WTC11 (cell line): ENCODE measurements at regions not wholly inside any gene's neighbourhood (a gene's known extent, or its start where the extent isn't known, plus 50 kb on each side); places are given as distances from the start of the nearest gene placed in this dataset.

Source experiments
- ATAC-seq: fragments of 200-7000 bp; cut with Tn5 transposase; 2 replicates; pipeline ENCODE4 v1.10.0; 2021; ENCODE audit warnings: mild to moderate bottlenecking, moderate library complexity
- CTCF ChIA-PET: fragments of 300-600 bp; sonication (Branson Sonifier 250); formaldehyde crosslinking; loops from one replicate; lab custom pipeline; 2021; ENCODE audit warnings: antibody characterized with exemption; lab: Charles Lee
- POLR2A ChIA-PET: fragments of 350-600 bp; sonication (Branson Sonifier 250); formaldehyde crosslinking; loops from one replicate; lab custom pipeline; 2021; ENCODE audit warnings: antibody characterized with exemption; lab: Charles Lee
- DNase-seq: peaks from one replicate; pipeline ENCODE4 v3.0.0; 2021; ENCODE audit warnings: low spot score
- H3K27ac Mint-ChIP-seq: 2 replicates; pipeline ENCODE4 v1.8.0; 2021; ENCODE audit warnings: mixed read lengths
- H3K27me3 Mint-ChIP-seq: 2 replicates; pipeline ENCODE4 v1.8.0; 2021; ENCODE audit warnings: low read depth, mild to moderate bottlenecking, moderate library complexity, mixed read lengths
- H3K36me3 Mint-ChIP-seq: 2 replicates; pipeline ENCODE4 v1.8.0; 2021; ENCODE audit warnings: mixed read lengths
- H3K4me1 Mint-ChIP-seq: 2 replicates; pipeline ENCODE4 v1.8.0; 2022; ENCODE audit warnings: mixed read lengths
- H3K4me3 Mint-ChIP-seq: 2 replicates; pipeline ENCODE4 v1.8.0; 2021; ENCODE audit warnings: mild to moderate bottlenecking, moderate library complexity, mixed read lengths
- H3K9me3 Mint-ChIP-seq: 2 replicates; pipeline ENCODE4 v1.8.0; 2021; ENCODE audit warnings: mixed read lengths
- ATF3 ChIP-seq: sonication (generic); formaldehyde crosslinking; conservative IDR thresholded peaks from 2 replicates; pipeline ENCODE4 v1.8.1; 2022; ENCODE audit warnings: mild to moderate bottlenecking, missing genetic modification reagents
- ELF4 ChIP-seq: sonication (generic); formaldehyde crosslinking; IDR thresholded peaks from 2 replicates; pipeline ENCODE4 v1.8.1; 2022; ENCODE audit warnings: low read depth, mild to moderate bottlenecking, moderate library complexity, missing genetic modification reagents
- NR2C2 ChIP-seq: sonication (generic); formaldehyde crosslinking; IDR thresholded peaks from 2 replicates; pipeline ENCODE4 v1.8.0; 2022; ENCODE audit warnings: mild to moderate bottlenecking, missing genetic modification reagents
- OVOL2 ChIP-seq: fragments of 250-450 bp; sonication (Bioruptor Pico); IDR thresholded peaks from 2 replicates; pipeline ENCODE4 v1.9.0; 2021; ENCODE audit warnings: mild to moderate bottlenecking, borderline replicate concordance
- RELA ChIP-seq: sonication (generic); formaldehyde crosslinking; IDR thresholded peaks from 2 replicates; pipeline ENCODE4 v1.8.1; 2022; ENCODE audit warnings: missing genetic modification reagents, mild to moderate bottlenecking, borderline replicate concordance
- RORB ChIP-seq: fragments of 250-450 bp; sonication (Bioruptor Pico); IDR thresholded peaks from 2 replicates; pipeline ENCODE4 v1.9.0; 2021; ENCODE audit warnings: mild to moderate bottlenecking
- SOX15 ChIP-seq: fragments of 250-450 bp; sonication (Bioruptor Pico); IDR thresholded peaks from 2 replicates; pipeline ENCODE4 v1.9.0; 2021; ENCODE audit warnings: mild to moderate bottlenecking
- SP1 ChIP-seq: sonication (generic); formaldehyde crosslinking; conservative IDR thresholded peaks from 2 replicates; pipeline ENCODE4 v1.8.1; 2022; ENCODE audit warnings: missing genetic modification reagents
- STAT6 ChIP-seq: sonication (generic); formaldehyde crosslinking; conservative IDR thresholded peaks from 2 replicates; pipeline ENCODE4 v1.8.1; 2023; ENCODE audit warnings: mild to moderate bottlenecking, low read depth, missing genetic modification reagents, moderate library complexity
- TEAD4 ChIP-seq: sonication (generic); formaldehyde crosslinking; IDR thresholded peaks from 2 replicates; pipeline ENCODE4 v1.8.0; 2022; ENCODE audit warnings: mild to moderate bottlenecking, missing genetic modification reagents
- ZNF138 ChIP-seq: sonication (generic); formaldehyde crosslinking; conservative IDR thresholded peaks from 2 replicates; pipeline ENCODE4 v1.8.1; 2022; ENCODE audit warnings: mild to moderate bottlenecking, moderate library complexity, missing genetic modification reagents
- TF ChIP-seq, protein P1 (sequence below): sonication (generic); formaldehyde crosslinking; IDR thresholded peaks from 2 replicates; pipeline ENCODE4 v1.8.1; 2022; ENCODE audit warnings: low read depth, mild to moderate bottlenecking, moderate library complexity, missing genetic modification reagents, borderline replicate concordance
- TF ChIP-seq, protein P2 (sequence below): sonication (generic); formaldehyde crosslinking; IDR thresholded peaks from 2 replicates; pipeline ENCODE4 v1.8.1; 2023; ENCODE audit warnings: mild to moderate bottlenecking, missing genetic modification reagents
- TF ChIP-seq, protein P3 (sequence below): sonication (generic); formaldehyde crosslinking; IDR thresholded peaks from 2 replicates; pipeline ENCODE4 v1.8.0; 2022; ENCODE audit warnings: mild to moderate bottlenecking, missing genetic modification reagents
- TF ChIP-seq, protein P4 (sequence below): sonication (generic); formaldehyde crosslinking; IDR thresholded peaks from 2 replicates; pipeline ENCODE4 v1.8.0; 2022; ENCODE audit warnings: missing genetic modification reagents

- POLR2A ChIA-PET: no interaction called here
- no peaks in the 10 kb centered on the region for H3K27me3 Mint-ChIP-seq
- CTCF ChIA-PET: interaction anchor here (0.7 kb wide), 1 partner anchor 71 kb away, joined by 3 read pairs; no protein-coding TSS in a partner anchor
- peaks cover 10% of the 10 kb centered on the region for H3K4me1 Mint-ChIP-seq
- ATAC-seq (no peak), DNase-seq (no peak)
- TF ChIP-seq ELF4 (CRISPR knock-in tag) (no peak), SOX15 (CRISPR knock-in tag) (no peak), SP1 (no peak), ZNF138 (CRISPR knock-in tag) (no peak), NR2C2 (CRISPR knock-in tag) (no peak), RORB (CRISPR knock-in tag) (no peak), TEAD4 (no peak)
- TF ChIP-seq, protein P1, sequence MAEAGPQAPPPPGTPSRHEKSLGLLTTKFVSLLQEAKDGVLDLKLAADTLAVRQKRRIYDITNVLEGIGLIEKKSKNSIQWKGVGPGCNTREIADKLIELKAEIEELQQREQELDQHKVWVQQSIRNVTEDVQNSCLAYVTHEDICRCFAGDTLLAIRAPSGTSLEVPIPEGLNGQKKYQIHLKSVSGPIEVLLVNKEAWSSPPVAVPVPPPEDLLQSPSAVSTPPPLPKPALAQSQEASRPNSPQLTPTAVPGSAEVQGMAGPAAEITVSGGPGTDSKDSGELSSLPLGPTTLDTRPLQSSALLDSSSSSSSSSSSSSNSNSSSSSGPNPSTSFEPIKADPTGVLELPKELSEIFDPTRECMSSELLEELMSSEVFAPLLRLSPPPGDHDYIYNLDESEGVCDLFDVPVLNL (CRISPR knock-in tag): no peak
- TF ChIP-seq, protein P2, sequence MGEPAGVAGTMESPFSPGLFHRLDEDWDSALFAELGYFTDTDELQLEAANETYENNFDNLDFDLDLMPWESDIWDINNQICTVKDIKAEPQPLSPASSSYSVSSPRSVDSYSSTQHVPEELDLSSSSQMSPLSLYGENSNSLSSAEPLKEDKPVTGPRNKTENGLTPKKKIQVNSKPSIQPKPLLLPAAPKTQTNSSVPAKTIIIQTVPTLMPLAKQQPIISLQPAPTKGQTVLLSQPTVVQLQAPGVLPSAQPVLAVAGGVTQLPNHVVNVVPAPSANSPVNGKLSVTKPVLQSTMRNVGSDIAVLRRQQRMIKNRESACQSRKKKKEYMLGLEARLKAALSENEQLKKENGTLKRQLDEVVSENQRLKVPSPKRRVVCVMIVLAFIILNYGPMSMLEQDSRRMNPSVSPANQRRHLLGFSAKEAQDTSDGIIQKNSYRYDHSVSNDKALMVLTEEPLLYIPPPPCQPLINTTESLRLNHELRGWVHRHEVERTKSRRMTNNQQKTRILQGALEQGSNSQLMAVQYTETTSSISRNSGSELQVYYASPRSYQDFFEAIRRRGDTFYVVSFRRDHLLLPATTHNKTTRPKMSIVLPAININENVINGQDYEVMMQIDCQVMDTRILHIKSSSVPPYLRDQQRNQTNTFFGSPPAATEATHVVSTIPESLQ (CRISPR knock-in tag): no peak
- TF ChIP-seq, protein P3, sequence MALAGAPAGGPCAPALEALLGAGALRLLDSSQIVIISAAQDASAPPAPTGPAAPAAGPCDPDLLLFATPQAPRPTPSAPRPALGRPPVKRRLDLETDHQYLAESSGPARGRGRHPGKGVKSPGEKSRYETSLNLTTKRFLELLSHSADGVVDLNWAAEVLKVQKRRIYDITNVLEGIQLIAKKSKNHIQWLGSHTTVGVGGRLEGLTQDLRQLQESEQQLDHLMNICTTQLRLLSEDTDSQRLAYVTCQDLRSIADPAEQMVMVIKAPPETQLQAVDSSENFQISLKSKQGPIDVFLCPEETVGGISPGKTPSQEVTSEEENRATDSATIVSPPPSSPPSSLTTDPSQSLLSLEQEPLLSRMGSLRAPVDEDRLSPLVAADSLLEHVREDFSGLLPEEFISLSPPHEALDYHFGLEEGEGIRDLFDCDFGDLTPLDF (CRISPR knock-in tag): no peak
- TF ChIP-seq, protein P4, sequence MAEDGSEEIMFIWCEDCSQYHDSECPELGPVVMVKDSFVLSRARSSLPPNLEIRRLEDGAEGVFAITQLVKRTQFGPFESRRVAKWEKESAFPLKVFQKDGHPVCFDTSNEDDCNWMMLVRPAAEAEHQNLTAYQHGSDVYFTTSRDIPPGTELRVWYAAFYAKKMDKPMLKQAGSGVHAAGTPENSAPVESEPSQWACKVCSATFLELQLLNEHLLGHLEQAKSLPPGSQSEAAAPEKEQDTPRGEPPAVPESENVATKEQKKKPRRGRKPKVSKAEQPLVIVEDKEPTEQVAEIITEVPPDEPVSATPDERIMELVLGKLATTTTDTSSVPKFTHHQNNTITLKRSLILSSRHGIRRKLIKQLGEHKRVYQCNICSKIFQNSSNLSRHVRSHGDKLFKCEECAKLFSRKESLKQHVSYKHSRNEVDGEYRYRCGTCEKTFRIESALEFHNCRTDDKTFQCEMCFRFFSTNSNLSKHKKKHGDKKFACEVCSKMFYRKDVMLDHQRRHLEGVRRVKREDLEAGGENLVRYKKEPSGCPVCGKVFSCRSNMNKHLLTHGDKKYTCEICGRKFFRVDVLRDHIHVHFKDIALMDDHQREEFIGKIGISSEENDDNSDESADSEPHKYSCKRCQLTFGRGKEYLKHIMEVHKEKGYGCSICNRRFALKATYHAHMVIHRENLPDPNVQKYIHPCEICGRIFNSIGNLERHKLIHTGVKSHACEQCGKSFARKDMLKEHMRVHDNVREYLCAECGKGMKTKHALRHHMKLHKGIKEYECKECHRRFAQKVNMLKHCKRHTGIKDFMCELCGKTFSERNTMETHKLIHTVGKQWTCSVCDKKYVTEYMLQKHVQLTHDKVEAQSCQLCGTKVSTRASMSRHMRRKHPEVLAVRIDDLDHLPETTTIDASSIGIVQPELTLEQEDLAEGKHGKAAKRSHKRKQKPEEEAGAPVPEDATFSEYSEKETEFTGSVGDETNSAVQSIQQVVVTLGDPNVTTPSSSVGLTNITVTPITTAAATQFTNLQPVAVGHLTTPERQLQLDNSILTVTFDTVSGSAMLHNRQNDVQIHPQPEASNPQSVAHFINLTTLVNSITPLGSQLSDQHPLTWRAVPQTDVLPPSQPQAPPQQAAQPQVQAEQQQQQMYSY (CRISPR knock-in tag): no peak
- peaks cover 33% of the 10 kb centered on the region for H3K9me3 Mint-ChIP-seq
- no peak overlapping the region for H3K4me3 Mint-ChIP-seq
- no peak overlapping the region for H3K27ac Mint-ChIP-seq
- H3K36me3 Mint-ChIP-seq: peaks cover 14% of the 10 kb centered on the region
These were observed 199.6 kb upstream of the CELF2 start for GRCh38 chr10:10818082-10818481.

DNA sequence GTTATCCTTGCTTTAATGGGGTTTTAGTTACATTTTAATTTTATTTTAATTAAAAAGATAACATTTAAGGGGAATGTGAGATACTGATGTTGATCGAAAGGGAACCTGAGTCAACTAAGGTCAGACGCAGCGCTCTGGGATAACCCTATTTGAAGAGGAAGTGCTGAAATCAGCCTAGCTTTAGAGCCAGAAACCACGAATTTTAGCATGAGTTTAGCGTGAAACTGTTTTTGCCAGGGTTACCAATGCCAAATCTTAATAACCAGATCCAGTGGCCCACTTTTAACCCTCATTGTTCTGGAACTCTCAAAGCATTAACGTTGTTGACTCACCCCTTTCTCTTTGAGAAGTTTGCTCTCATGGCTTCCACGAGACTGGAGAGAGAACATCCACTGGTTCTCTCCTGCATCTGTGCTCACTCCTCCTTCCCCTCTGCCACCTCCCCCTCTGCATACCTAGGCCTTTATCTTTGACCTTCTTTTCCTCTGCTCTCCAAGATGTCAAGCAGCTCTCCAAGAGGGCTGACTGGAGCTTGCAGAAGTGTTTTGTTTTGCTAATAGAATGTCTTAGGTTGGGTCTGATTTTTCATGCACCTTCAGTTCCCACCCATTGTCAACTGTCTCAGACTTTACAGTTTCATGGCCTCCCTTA, 198.3 kb upstream of the CELF2 start:
- Mint-ChIP-seq H3K27ac (no peak overlapping the region), H3K9me3 (peaks cover 32% of the 10 kb centered on the region)
- CTCF ChIA-PET: no interaction called here
- TF ChIP-seq OVOL2 (no peak), STAT6 (no peak), ATF3 (CRISPR knock-in tag) (no peak), RELA (CRISPR knock-in tag) (no peak)
- TF ChIP-seq, protein P2 (CRISPR knock-in tag): no peak
- TF ChIP-seq, protein P3 (CRISPR knock-in tag): no peak

More for the DNA sequence above, 198.3 kb upstream of the CELF2 start:
- no peaks in the 10 kb centered on the region for H3K27me3 Mint-ChIP-seq
- ATAC-seq (no peak), DNase-seq (no peak)
- H3K4me3 Mint-ChIP-seq: no peak overlapping the region
- H3K4me1 Mint-ChIP-seq: peaks cover 7% of the 10 kb centered on the region; the same call in 1 of the 2 replicates
- H3K36me3 Mint-ChIP-seq: peaks cover 14% of the 10 kb centered on the region
- POLR2A ChIA-PET: no interaction called here
